ENCODE measurements at regions not wholly inside any gene's neighbourhood (a gene's known extent, or its start where the extent isn't known, plus 50 kb on each side); places are given as distances from the start of the nearest gene placed in this dataset.

DNA sequence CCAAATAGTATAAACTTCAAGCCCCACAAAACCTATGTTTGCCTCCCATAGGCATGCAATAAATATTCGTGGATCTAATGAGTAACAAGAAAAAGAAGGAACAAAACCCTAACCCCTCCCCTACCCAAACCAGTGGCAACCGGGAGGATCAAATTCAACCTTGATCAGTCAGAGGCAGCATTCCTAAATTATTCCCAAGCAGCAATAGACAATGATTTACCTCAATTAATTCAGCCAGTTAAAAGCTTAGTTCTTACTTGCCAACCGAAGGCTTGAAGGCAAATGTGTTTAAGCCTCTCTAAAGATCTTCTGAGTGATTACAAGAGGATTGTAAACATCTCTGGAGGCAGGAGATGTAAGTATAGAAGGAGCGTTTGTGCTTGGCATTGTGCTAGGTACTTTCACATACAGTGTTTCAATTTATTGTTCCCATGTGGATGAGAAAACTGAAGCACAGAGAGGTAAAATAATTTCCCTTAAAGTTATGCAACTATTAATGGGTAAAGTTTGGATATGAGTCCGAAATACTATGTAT lies 197.7 kb downstream of the MTX2 start:
- no peaks in the 10 kb centered on the region for H3K36me3 ChIP-seq (ENCODE audit: insufficient read depth, low read length)
- no peak overlapping the region for H2AFZ ChIP-seq (ENCODE audit: low read depth, low read length)
- H3K9me3 ChIP-seq (ENCODE audit: low read length) = no peaks in the 10 kb centered on the region
- H3K4me3 ChIP-seq (ENCODE audit: low read length) = no peak overlapping the region
- H3K27me3 ChIP-seq (ENCODE audit: insufficient read depth, low read length) = no peaks in the 10 kb centered on the region
- peaks cover 7% of the 10 kb centered on the region for H3K4me1 ChIP-seq (ENCODE audit: insufficient read depth, low read length)

DNA sequence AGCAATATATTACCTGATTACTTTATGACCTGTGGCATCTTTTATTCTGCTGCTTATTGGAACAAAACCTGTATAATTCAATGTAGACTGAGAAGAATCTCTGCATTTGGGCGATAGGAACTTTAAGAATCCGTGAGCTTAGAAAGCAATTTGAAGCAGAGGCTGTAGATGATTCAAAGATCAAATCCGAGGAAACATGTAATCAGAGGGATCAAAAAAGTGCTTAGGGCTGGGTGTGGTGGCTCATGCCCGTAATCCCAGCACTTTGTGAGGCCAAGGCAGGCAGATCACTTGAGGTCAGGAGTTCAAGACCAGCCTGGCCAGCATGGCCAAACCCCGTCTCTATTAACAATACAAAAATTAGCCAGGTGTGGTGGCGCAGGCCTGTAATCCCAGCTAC lies 198.4 kb downstream of the MTX2 start:
- H3K4me1 ChIP-seq (ENCODE audit: insufficient read depth, low read length) = peaks cover 1% of the 10 kb centered on the region

DNA sequence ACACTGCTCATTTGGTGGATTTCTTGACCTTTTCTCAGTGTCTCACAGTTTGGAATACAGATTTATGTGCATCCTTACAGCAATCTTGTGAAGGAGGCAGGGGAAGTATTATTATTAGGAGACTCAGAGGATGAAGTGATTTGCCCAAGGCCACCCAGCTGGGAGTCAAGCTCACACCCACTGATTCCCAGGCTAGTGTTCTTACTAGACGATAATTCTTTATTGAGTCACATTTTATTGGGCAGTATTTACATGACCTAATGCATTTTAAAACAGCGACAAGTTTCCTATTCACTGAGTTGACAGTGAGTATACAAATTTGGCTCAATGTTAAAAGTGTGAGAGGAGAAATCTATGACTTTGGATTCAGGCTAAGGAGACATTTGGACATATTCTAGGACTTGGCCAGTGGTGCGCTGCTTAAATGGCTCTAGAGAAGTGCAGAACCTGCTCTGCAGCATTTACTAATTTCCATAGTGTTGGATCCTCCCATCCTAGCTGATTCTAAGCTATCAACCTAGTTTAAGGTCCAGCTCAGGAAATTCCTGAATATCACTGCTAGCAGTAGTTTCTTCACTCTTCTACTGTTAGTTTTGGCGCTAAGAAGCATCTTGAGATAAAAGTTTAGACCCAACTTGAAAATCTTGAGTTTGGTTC lies 199.3 kb downstream of the MTX2 start:
- Histone ChIP-seq H3K9me3 (ENCODE audit: low read length) (no peaks in the 10 kb centered on the region), H3K4me3 (ENCODE audit: low read length) (no peak overlapping the region), H3K4me1 (ENCODE audit: insufficient read depth, low read length) (no peaks in the 10 kb centered on the region), H2AFZ (ENCODE audit: low read depth, low read length) (no peak overlapping the region), H3K27me3 (ENCODE audit: insufficient read depth, low read length) (no peaks in the 10 kb centered on the region), H3K36me3 (ENCODE audit: insufficient read depth, low read length) (no peaks in the 10 kb centered on the region)

More for the DNA sequence above, 198.4 kb downstream of the MTX2 start:
- Histone ChIP-seq H3K4me3 (ENCODE audit: low read length) (no peak overlapping the region), H2AFZ (ENCODE audit: low read depth, low read length) (no peak overlapping the region), H3K9me3 (ENCODE audit: low read length) (no peaks in the 10 kb centered on the region), H3K36me3 (ENCODE audit: insufficient read depth, low read length) (no peaks in the 10 kb centered on the region), H3K27me3 (ENCODE audit: insufficient read depth, low read length) (no peaks in the 10 kb centered on the region)

DNA sequence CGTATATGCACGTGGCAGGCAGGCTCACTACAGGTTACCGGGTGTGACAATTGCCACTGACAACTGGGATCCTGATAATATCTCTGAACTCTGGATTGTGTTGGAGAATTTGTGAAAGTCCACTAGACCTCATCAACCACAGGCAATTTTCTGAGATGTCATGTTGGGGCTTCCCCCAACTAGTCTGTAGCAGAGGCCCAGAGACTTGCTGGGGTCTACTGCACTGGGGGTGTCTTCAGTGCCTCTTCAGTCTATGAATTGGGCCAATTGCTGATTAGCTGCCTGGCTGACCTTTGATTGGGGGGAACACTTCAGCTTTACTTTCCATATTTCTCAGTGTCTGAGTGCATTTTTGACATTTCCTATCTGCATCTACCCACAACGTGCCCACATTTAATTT lies 201.5 kb downstream of the MTX2 start:
- no peak overlapping the region for H2AFZ ChIP-seq (ENCODE audit: low read depth, low read length)
- no peaks in the 10 kb centered on the region for H3K36me3 ChIP-seq (ENCODE audit: insufficient read depth, low read length)
- H3K4me1 ChIP-seq (ENCODE audit: insufficient read depth, low read length) = no peaks in the 10 kb centered on the region
- H3K9me3 ChIP-seq (ENCODE audit: low read length) = no peaks in the 10 kb centered on the region
- H3K4me3 ChIP-seq (ENCODE audit: low read length) = no peak overlapping the region
- no peaks in the 10 kb centered on the region for H3K27me3 ChIP-seq (ENCODE audit: insufficient read depth, low read length)

DNA sequence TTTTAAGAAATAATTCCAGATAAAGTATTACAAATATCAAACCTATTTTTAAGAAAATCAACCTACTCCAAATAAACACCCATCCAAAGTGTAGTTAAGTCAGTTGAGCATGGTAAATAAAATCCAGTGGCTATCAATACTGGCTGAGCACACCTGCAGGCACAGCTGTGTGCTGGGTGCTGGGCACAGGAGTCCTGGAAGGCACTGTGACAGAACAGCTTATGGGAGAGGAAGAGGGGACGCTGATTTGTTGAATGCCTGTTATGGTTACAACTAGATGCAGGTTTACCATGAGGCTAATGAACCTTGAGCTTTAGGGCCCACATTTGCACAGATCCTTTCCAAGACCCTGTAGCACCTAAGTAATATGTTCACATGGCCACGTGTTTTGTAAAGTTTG lies 202.7 kb downstream of the MTX2 start:
- H3K4me1 ChIP-seq (ENCODE audit: insufficient read depth, low read length) = no peaks in the 10 kb centered on the region
- no peaks in the 10 kb centered on the region for H3K9me3 ChIP-seq (ENCODE audit: low read length)
- H3K27me3 ChIP-seq (ENCODE audit: insufficient read depth, low read length) = no peaks in the 10 kb centered on the region
- no peak overlapping the region for H2AFZ ChIP-seq (ENCODE audit: low read depth, low read length)
- no peaks in the 10 kb centered on the region for H3K36me3 ChIP-seq (ENCODE audit: insufficient read depth, low read length)
- H3K4me3 ChIP-seq (ENCODE audit: low read length) = no peak overlapping the region

DNA sequence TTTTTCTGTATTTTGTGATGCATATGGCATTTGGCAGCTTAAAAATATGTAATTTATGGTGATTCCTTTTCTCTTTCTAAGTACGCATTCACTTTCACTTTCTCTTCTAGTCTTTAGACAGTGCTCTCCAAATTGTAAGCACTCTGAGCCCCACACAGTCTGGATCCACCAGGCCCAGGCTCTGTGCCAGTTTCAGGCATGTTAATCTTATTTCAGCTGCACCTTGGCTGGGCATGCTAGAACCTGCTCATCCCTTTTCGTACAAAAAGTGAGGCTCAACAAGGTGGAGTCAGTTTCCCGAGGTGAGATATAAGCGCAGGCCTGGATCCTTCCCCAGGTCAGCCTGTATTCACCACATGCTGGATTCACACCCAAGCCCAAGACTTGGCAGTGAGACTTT lies 203.9 kb downstream of the MTX2 start:
- no peak overlapping the region for H3K4me3 ChIP-seq (ENCODE audit: low read length)
- no peaks in the 10 kb centered on the region for H3K9me3 ChIP-seq (ENCODE audit: low read length)
- H3K36me3 ChIP-seq (ENCODE audit: insufficient read depth, low read length) = no peaks in the 10 kb centered on the region
- H3K4me1 ChIP-seq (ENCODE audit: insufficient read depth, low read length) = no peaks in the 10 kb centered on the region
- no peaks in the 10 kb centered on the region for H3K27me3 ChIP-seq (ENCODE audit: insufficient read depth, low read length)
- no peak overlapping the region for H2AFZ ChIP-seq (ENCODE audit: low read depth, low read length)

DNA sequence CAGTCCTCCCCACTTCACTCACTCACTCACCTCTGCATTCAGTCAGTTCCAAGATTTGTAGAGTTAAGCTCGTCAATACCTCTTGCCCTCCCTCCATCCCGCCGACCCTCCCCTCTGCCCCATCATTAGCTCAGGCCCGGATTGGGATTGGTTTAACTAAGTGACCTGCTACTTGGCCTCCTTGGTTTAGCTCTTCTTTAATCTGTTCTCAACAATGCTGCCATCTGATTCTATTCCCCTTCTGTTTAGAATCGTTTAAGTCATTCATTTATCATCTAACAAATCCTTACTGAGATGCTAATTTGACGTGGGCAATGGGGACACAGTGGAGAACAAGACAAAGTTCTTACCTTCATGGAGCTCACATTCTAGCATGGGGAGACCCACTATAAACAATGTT lies 204.6 kb downstream of the MTX2 start:
- no peak overlapping the region for H3K4me3 ChIP-seq (ENCODE audit: low read length)
- H3K9me3 ChIP-seq (ENCODE audit: low read length) = no peaks in the 10 kb centered on the region
- H3K36me3 ChIP-seq (ENCODE audit: insufficient read depth, low read length) = no peaks in the 10 kb centered on the region
- no peaks in the 10 kb centered on the region for H3K4me1 ChIP-seq (ENCODE audit: insufficient read depth, low read length)
- H3K27me3 ChIP-seq (ENCODE audit: insufficient read depth, low read length) = no peaks in the 10 kb centered on the region
- no peak overlapping the region for H2AFZ ChIP-seq (ENCODE audit: low read depth, low read length)

DNA sequence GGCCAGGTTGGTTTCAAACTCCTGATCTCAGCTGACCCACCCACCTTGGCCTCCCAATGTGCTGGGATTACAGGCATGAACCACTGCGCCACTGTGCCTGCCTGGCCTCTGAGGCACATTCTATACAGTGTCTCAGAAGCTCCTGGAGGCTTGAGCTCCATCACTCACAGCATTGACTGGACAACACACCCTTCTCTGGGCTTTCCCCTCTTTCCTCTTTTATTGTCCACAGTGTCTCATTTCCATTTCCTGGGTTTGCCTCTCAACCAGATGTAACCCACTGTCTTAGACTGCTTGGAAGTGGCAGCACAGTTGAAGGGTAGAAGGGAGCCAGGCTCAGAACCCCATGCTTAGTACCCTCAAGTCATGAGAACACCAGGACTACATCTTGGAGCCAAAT lies 208.1 kb downstream of the MTX2 start:
- Histone ChIP-seq H3K27me3 (ENCODE audit: insufficient read depth, low read length) (no peaks in the 10 kb centered on the region), H2AFZ (ENCODE audit: low read depth, low read length) (no peak overlapping the region), H3K4me1 (ENCODE audit: insufficient read depth, low read length) (no peaks in the 10 kb centered on the region), H3K9me3 (ENCODE audit: low read length) (no peaks in the 10 kb centered on the region), H3K36me3 (ENCODE audit: insufficient read depth, low read length) (no peaks in the 10 kb centered on the region), H3K4me3 (ENCODE audit: low read length) (no peak overlapping the region)

DNA sequence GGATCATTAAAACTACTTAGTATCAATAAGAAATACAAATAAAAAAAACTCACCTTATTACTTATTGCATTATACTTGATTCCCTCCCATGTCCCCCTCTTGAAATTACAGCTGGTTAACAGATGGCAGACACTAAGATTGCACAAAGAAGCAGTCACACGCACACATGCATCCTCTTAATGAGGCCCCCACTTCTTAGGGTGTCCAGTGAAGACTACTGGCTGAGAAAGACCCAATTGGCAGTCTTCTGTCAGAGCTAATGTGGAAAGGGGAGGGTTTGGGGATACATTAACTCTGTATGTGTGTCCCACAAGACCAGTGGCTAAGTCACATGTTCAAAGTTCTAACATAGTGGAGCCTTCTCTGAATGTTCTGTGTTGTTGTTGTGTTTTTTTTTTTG lies 210.7 kb downstream of the MTX2 start:
- Histone ChIP-seq H3K4me1 (ENCODE audit: insufficient read depth, low read length) (no peaks in the 10 kb centered on the region), H3K27me3 (ENCODE audit: insufficient read depth, low read length) (no peaks in the 10 kb centered on the region), H3K36me3 (ENCODE audit: insufficient read depth, low read length) (no peaks in the 10 kb centered on the region), H2AFZ (ENCODE audit: low read depth, low read length) (no peak overlapping the region), H3K9me3 (ENCODE audit: low read length) (no peaks in the 10 kb centered on the region), H3K4me3 (ENCODE audit: low read length) (no peak overlapping the region)

DNA sequence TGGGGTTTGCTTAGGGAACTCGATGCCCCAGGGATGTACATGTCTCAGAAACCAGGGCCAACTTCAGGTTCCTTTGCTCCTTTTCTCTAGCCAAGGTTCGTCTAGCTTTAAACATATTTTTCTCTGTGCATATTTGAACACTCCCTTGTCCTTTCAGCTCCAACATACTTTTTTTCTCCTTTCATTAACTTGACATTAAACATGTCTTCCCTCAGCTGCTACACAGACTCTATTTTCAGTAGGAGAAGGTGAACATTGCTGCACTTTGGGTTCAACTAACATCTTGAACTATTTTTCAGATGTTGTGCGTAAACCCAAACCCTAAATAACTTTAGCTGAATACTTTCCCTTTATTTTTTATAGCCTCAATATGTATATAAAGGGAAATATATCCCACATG lies 212.9 kb downstream of the MTX2 start:
- Histone ChIP-seq H3K4me3 (ENCODE audit: low read length) (no peak overlapping the region), H3K36me3 (ENCODE audit: insufficient read depth, low read length) (no peaks in the 10 kb centered on the region), H3K9me3 (ENCODE audit: low read length) (no peaks in the 10 kb centered on the region), H2AFZ (ENCODE audit: low read depth, low read length) (no peak overlapping the region), H3K4me1 (ENCODE audit: insufficient read depth, low read length) (no peaks in the 10 kb centered on the region), H3K27me3 (ENCODE audit: insufficient read depth, low read length) (no peaks in the 10 kb centered on the region)

DNA sequence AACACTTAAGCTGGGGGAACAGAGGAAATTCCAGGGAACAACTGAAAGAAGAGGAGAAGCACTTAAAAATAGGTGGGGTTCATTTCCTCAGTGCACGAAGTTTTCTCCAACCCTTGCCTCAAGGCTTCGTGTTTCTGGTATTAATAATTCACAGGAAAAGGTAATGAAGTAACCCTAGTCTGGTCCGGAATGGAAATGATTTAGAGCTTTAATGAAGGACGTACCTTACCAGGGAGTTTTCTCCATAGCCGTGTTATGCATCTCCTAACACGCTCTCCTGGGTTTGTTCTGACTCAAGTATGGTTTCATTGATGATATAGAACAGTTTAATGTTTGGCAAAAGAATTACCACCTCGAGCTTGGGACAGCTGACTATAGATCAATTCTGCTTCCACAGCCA lies 214.2 kb downstream of the MTX2 start:
- no peaks in the 10 kb centered on the region for H3K36me3 ChIP-seq (ENCODE audit: insufficient read depth, low read length)
- H2AFZ ChIP-seq (ENCODE audit: low read depth, low read length) = no peak overlapping the region
- H3K4me3 ChIP-seq (ENCODE audit: low read length) = no peak overlapping the region
- no peaks in the 10 kb centered on the region for H3K27me3 ChIP-seq (ENCODE audit: insufficient read depth, low read length)
- H3K9me3 ChIP-seq (ENCODE audit: low read length) = no peaks in the 10 kb centered on the region
- H3K4me1 ChIP-seq (ENCODE audit: insufficient read depth, low read length) = no peaks in the 10 kb centered on the region

DNA sequence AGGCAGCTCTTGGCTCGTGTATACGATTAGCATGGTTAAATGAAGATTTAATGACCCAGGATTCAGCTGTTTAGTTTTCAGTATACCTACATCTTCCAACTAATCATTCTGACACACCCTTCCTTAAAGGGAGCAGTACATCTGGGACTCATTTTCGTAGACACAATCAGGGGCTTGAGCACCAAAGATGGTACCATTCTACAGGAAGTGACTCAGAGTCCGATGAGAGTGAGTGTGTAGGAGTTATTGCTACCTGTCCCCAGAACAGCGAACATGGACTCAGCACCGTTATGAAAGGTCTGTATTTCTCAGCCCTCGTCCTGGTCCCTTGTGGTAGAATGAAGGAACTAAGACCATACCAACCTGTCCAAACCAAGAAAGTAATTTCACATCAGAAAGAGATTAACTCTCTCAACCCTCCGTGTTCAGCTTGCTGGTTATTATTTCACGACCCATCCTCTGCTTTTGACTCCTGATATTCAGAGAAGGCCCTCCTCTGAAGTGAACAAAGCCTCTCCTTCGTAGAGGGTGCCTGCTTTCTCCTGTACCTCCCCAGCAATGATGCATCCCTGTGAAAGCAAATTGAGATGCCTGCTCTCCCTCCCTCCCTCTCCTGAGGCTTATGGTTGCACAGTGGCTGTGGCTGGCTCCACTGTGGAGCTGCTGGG lies 214.8 kb downstream of the MTX2 start:
- Histone ChIP-seq H3K9me3 (ENCODE audit: low read length) (no peaks in the 10 kb centered on the region), H3K4me3 (ENCODE audit: low read length) (no peak overlapping the region), H2AFZ (ENCODE audit: low read depth, low read length) (no peak overlapping the region), H3K27me3 (ENCODE audit: insufficient read depth, low read length) (no peaks in the 10 kb centered on the region), H3K36me3 (ENCODE audit: insufficient read depth, low read length) (no peaks in the 10 kb centered on the region), H3K4me1 (ENCODE audit: insufficient read depth, low read length) (no peaks in the 10 kb centered on the region)

DNA sequence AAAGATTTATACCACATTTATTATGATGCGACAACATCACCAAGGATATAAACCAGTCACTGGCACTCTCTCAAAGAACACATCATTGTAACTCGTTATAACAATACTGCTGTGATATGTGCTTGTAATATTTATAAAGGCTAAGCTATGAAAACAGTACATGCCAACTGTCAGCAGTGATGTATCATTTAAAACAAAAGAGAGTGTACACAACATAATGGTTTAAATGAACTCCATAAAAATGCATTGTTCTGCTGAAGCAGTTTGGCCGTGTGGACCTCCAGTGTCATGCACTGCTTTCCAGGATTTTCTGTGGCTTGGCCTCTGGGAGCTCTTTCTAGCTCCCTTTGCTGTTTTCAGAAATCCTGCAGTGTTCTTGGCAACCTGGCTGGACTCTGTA lies 215.6 kb downstream of the MTX2 start:
- H2AFZ ChIP-seq (ENCODE audit: low read depth, low read length) = no peak overlapping the region
- H3K4me1 ChIP-seq (ENCODE audit: insufficient read depth, low read length) = no peaks in the 10 kb centered on the region
- H3K27me3 ChIP-seq (ENCODE audit: insufficient read depth, low read length) = no peaks in the 10 kb centered on the region
- no peaks in the 10 kb centered on the region for H3K9me3 ChIP-seq (ENCODE audit: low read length)
- H3K36me3 ChIP-seq (ENCODE audit: insufficient read depth, low read length) = no peaks in the 10 kb centered on the region
- H3K4me3 ChIP-seq (ENCODE audit: low read length) = no peak overlapping the region

DNA sequence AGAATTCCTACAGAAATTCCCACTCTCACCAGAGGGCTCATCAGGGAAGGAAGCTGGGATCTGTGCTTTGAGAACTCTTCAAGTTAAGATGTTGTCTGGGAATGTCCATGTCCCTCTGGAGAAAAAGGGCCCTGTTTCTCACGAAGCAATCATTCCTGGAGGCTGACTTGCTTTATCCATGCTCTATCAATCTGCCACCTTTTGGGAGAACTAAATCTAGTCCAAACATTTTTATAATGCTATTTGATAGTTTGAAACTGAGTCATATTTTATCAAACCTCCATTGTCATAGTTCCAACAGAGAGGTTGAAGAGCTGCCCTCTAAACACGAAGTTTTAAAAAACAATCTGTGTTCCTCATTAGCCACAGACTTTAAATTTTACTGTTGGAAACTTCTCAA lies 219.2 kb downstream of the MTX2 start:
- H3K4me3 ChIP-seq (ENCODE audit: low read length) = no peak overlapping the region
- H3K27me3 ChIP-seq (ENCODE audit: insufficient read depth, low read length) = no peaks in the 10 kb centered on the region
- no peak overlapping the region for H2AFZ ChIP-seq (ENCODE audit: low read depth, low read length)
- no peaks in the 10 kb centered on the region for H3K4me1 ChIP-seq (ENCODE audit: insufficient read depth, low read length)
- H3K9me3 ChIP-seq (ENCODE audit: low read length) = no peaks in the 10 kb centered on the region
- no peaks in the 10 kb centered on the region for H3K36me3 ChIP-seq (ENCODE audit: insufficient read depth, low read length)
